Lung (tissue), 11 donors: ENCODE measurements at regions not wholly inside any gene's neighbourhood (a gene's known extent, or its start where the extent isn't known, plus 50 kb on each side); places are given as distances from the start of the nearest gene placed in this dataset.

ENCODE experiments used
- ATAC-seq: fragments of 200-7000 bp; cut with Tn5 transposase; one replicate; pipeline ENCODE4 v1.9.1; 2020; ENCODE audit warnings: moderate number of reproducible peaks; ENCODE audit not compliant: insufficient read depth, low FRiP score
- DNase-seq, 3 donors: peaks; one replicate each; pipeline ENCODE4 v3.0.0-alpha.2; 2013 to 2017
- H3K27ac ChIP-seq, 2 donors: one replicate each; pipeline ENCODE4 v1.5.1; 2013; ENCODE audit warnings: mild to moderate bottlenecking in 2 of 2, moderate library complexity in 2 of 2, control low read depth in 1 of 2, inconsistent platforms in 1 of 2, low read depth in 1 of 2, low read length in 1 of 2
- H3K27me3 ChIP-seq, 3 donors: one replicate each; pipeline ENCODE4 v1.5.1; 2013; ENCODE audit warnings: low read length in 2 of 3; ENCODE audit not compliant: control insufficient read depth in 3 of 3, insufficient read depth in 3 of 3
- H3K36me3 ChIP-seq, 4 donors: one replicate each; pipeline ENCODE4 v1.5.1; 2013; ENCODE audit warnings: low read length in 4 of 4, mild to moderate bottlenecking in 1 of 4, moderate library complexity in 1 of 4; ENCODE audit not compliant: control insufficient read depth in 4 of 4, insufficient read depth in 4 of 4
- H3K4me1 ChIP-seq, 5 donors: one replicate each; pipeline ENCODE4 v1.5.1; 2013; ENCODE audit warnings: low read length in 5 of 5, mild to moderate bottlenecking in 2 of 5, moderate library complexity in 1 of 5; ENCODE audit not compliant: control insufficient read depth in 5 of 5, insufficient read depth in 5 of 5
- H3K4me3 ChIP-seq: one replicate; pipeline ENCODE4 v1.5.1; 2013; ENCODE audit warnings: mild to moderate bottlenecking, control low read depth, moderate library complexity
- H3K9ac ChIP-seq, 2 donors: one replicate each; pipeline ENCODE4 v1.5.1; 2013; ENCODE audit warnings: low read length in 2 of 2, control low read depth in 1 of 2; ENCODE audit not compliant: insufficient read depth in 1 of 2
- H3K9me3 ChIP-seq, 4 donors: one replicate each; pipeline ENCODE4 v1.5.1; 2013; ENCODE audit warnings: low read length in 3 of 4, mild to moderate bottlenecking in 1 of 4, moderate library complexity in 1 of 4; ENCODE audit not compliant: control insufficient read depth in 4 of 4, insufficient read depth in 3 of 4
- WGBS, 2 donors: extraction: QIAGEN DNeasy Blood & Tissue Kit; methylation state at CpG; one replicate each; pipeline ENCODE4 v1.1.7; 2013; 5-methylcytosine and 5-hydroxymethylcytosine counted together
- TF ChIP-seq, protein P1 (sequence below): IDR thresholded peaks from 2 replicates; pipeline ENCODE4 v1.5.1; 2012; ENCODE audit warnings: mild to moderate bottlenecking; ENCODE audit errors: control extremely low read depth, extremely low read depth
- donor health status: control.
- donor health status: control.
- donor health status: Bipolar disorder and iron deficiency.
- donor health status: healthy.
- donor health status: DM: yes; HTN: yes; CAD: no.

DNA sequence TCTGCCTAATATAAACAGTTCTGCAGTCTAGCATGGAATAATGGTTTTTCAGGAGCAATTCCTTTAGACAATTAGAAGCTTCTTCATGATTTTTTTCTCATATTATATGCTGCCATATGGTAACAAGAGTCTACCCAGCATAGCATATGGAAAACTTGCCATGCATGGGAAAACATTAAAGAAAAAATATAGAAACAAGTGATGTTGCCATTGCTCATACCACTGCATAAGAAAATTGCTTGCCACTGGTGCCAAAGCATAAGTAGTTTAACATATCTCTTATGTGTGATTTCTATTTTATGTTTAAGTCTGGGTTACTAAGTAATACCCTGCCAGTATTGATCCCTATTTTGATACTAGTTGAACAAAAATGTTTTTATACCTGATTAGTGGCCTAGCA lies 171.2 kb downstream of the CCDC59 start:
- no peak overlapping the region for H3K27ac ChIP-seq
- H3K27me3 ChIP-seq = no peaks in the 10 kb centered on the region
- ATAC-seq (no peak), DNase-seq (no peak)
- no peaks in the 10 kb centered on the region for H3K4me1 ChIP-seq
- H3K9ac ChIP-seq = no peak overlapping the region
- H3K4me3 ChIP-seq = no peak overlapping the region
- peaks cover 0 to 2% (median 0%) of the 10 kb centered on the region in 4 donors for H3K9me3 ChIP-seq
- H3K36me3 ChIP-seq = no peaks in the 10 kb centered on the region
- TF ChIP-seq, protein P1, sequence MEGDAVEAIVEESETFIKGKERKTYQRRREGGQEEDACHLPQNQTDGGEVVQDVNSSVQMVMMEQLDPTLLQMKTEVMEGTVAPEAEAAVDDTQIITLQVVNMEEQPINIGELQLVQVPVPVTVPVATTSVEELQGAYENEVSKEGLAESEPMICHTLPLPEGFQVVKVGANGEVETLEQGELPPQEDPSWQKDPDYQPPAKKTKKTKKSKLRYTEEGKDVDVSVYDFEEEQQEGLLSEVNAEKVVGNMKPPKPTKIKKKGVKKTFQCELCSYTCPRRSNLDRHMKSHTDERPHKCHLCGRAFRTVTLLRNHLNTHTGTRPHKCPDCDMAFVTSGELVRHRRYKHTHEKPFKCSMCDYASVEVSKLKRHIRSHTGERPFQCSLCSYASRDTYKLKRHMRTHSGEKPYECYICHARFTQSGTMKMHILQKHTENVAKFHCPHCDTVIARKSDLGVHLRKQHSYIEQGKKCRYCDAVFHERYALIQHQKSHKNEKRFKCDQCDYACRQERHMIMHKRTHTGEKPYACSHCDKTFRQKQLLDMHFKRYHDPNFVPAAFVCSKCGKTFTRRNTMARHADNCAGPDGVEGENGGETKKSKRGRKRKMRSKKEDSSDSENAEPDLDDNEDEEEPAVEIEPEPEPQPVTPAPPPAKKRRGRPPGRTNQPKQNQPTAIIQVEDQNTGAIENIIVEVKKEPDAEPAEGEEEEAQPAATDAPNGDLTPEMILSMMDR = no peak

DNA sequence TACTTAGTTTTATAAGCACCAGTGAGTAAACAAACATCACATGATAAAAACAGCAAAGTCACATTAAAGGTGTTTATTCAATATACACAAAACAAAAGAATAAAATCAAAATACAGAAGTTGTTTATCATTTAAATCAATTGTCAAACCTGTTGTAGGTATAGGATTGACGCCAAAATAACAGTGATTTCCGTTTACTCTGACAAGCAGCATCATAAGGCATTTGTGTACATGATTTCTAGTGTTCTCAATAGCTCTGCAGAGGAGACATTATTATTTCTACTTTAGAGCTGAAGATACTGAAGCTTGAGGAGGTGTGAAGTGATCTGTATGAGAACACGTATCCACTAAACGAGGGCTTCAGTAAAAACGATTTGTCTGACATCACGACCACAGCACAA lies 171.9 kb downstream of the CCDC59 start:
- no peaks in the 10 kb centered on the region for H3K36me3 ChIP-seq
- no peaks in the 10 kb centered on the region for H3K27me3 ChIP-seq
- no peak overlapping the region for H3K27ac ChIP-seq
- H3K9ac ChIP-seq = no peak overlapping the region
- H3K9me3 ChIP-seq = peaks cover 0 to 2% (median 0%) of the 10 kb centered on the region in 4 donors
- ATAC-seq (no peak), DNase-seq (no peak)
- TF ChIP-seq, protein P1 = no peak
- H3K4me1 ChIP-seq = no peaks in the 10 kb centered on the region
- 70 to 79% methylated on average over 6 of the region's 6 CpGs for WGBS, 2 donors
- no peak overlapping the region for H3K4me3 ChIP-seq

DNA sequence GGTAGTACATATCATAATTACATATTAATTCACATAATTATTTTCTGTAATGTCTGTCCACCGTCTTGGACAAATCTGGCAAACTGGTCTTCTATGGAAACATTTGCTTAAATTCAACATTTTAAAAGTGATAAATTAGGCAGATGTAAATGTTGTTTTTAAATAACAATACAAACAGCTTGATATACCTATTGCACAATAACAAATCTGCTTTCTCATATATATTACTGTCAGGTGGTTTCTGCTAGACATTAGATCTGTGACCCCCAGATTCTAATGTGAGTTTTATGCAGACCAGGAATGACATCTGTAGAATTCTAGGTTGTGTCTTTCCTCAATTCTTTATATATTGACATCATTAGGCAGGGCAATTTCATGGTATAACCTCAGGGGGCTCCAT lies 173.3 kb downstream of the CCDC59 start:
- no peak overlapping the region for H3K9ac ChIP-seq
- ATAC-seq = no peak
- no peaks in the 10 kb centered on the region for H3K27me3 ChIP-seq
- H3K27ac ChIP-seq = no peak overlapping the region
- H3K4me3 ChIP-seq = no peak overlapping the region
- no peaks in the 10 kb centered on the region for H3K4me1 ChIP-seq
- 82 to 88% methylated on average over 1 of the region's 1 CpG for WGBS, 2 donors
- no peaks in the 10 kb centered on the region for H3K36me3 ChIP-seq
- TF ChIP-seq, protein P1 = no peak
- no peak for DNase-seq
- H3K9me3 ChIP-seq = peaks cover 0 to 2% (median 0%) of the 10 kb centered on the region in 4 donors

DNA sequence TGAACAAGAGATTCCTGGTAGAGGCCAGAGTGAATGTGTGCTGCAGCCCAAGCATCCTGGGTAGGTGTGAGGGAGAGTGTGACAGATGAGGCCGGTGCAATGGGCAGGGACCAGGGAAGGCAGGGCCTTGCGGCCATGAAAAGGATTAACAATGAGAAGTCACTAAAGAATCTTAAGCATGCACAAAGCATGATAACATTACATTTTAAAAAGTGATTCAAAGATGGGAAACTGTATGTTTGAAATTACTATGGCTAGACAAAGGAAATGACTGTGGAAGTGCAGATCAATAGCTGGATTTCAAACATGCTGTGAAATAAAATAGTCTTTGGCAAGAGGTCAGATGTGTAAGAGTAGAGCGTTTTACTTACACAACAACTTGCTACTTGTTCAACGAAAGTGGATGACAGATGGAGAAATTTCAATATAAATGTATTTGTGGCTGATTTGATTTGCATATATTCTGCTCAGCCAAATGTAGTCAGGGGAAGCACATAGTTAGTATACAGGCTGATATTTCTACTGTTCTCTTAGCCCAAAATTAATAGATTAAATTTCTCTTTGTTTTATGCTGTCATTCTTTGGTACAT lies 175.5 kb downstream of the CCDC59 start:
- H3K36me3 ChIP-seq = no peaks in the 10 kb centered on the region
- DNase-seq (no peak), ATAC-seq (no peak)
- H3K27me3 ChIP-seq = no peaks in the 10 kb centered on the region
- 72 to 83% methylated on average over 4 of the region's 4 CpGs for WGBS, 2 donors
- no peaks in the 10 kb centered on the region for H3K9me3 ChIP-seq
- no peak overlapping the region for H3K27ac ChIP-seq
- H3K9ac ChIP-seq = no peak overlapping the region
- H3K4me3 ChIP-seq = no peak overlapping the region
- no peaks in the 10 kb centered on the region for H3K4me1 ChIP-seq
- TF ChIP-seq, protein P1 = no peak
